ENCODE measurements at regions not wholly inside any gene's neighbourhood (a gene's known extent, or its start where the extent isn't known, plus 50 kb on each side); places are given as distances from the start of the nearest gene placed in this dataset.

DNA sequence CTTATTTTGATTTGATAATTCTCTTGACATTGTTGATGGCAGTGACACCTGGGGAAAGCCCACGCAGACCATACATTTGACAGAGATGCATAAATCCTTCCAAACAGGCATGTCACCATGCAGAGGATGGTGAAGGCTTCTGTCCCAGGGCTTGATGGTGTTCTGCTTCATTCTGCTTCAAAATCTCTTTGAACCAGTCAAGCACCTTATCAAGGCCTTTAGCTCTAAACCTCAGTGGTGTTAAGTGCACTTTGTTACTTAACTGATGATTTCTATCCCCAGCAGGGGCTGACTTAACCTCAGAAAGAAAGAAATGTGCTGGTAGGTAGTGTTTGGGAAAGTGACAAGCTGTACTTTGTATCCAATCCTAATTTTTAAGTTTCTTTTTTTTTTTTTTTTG is 81.1 kb downstream of the RRAGC start:
- TF ChIP-seq, protein P1, sequence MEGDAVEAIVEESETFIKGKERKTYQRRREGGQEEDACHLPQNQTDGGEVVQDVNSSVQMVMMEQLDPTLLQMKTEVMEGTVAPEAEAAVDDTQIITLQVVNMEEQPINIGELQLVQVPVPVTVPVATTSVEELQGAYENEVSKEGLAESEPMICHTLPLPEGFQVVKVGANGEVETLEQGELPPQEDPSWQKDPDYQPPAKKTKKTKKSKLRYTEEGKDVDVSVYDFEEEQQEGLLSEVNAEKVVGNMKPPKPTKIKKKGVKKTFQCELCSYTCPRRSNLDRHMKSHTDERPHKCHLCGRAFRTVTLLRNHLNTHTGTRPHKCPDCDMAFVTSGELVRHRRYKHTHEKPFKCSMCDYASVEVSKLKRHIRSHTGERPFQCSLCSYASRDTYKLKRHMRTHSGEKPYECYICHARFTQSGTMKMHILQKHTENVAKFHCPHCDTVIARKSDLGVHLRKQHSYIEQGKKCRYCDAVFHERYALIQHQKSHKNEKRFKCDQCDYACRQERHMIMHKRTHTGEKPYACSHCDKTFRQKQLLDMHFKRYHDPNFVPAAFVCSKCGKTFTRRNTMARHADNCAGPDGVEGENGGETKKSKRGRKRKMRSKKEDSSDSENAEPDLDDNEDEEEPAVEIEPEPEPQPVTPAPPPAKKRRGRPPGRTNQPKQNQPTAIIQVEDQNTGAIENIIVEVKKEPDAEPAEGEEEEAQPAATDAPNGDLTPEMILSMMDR (IDR thresholded peaks at IDR 0.05): no peak
- no peak for TF ChIP-seq POLR2AphosphoS5 (IDR thresholded peaks at IDR 0.05)
- no peak for TF ChIP-seq POLR2A (IDR thresholded peaks at IDR 0.05)

Measured in breast epithelium (tissue), 3 donors.